ENCODE measurements at regions not wholly inside any gene's neighbourhood (a gene's known extent, or its start where the extent isn't known, plus 50 kb on each side); places are given as distances from the start of the nearest gene placed in this dataset.
"Not testable (repeated sequence)": the region's sequence is repeated elsewhere in the genome, so short reads cannot be mapped to it uniquely, and the experiment has no call there.

DNA sequence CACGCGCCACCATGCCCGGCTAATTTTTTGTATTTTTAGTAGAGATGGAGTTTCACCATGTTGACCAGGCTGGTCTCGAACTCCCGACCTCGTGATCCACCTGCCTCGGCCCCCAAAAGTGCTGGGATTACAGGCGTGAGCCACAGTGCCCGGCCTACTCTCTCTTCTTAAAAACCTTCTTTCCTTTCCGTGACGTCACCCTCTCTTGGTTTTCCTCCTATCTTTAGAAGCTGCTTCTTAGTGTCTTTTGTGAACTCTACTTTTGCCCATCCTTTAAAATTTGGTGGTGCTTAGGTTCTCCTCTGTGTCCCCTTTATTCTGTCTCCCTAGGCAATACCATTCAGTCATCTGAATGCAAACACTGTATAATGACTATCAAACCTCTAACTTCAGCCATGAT, 311.2 kb upstream of the KITLG start:
- not testable (repeated sequence) for H3K36me3 ChIP-seq (ENCODE audit: control insufficient read depth in 5 of 5, insufficient read depth in 5 of 5, low read length in 5 of 5); H3K4me3 ChIP-seq (ENCODE audit: low read depth in 1 of 5, low read length in 5 of 5); H3K9ac ChIP-seq (ENCODE audit: low read length in 5 of 5)

DNA sequence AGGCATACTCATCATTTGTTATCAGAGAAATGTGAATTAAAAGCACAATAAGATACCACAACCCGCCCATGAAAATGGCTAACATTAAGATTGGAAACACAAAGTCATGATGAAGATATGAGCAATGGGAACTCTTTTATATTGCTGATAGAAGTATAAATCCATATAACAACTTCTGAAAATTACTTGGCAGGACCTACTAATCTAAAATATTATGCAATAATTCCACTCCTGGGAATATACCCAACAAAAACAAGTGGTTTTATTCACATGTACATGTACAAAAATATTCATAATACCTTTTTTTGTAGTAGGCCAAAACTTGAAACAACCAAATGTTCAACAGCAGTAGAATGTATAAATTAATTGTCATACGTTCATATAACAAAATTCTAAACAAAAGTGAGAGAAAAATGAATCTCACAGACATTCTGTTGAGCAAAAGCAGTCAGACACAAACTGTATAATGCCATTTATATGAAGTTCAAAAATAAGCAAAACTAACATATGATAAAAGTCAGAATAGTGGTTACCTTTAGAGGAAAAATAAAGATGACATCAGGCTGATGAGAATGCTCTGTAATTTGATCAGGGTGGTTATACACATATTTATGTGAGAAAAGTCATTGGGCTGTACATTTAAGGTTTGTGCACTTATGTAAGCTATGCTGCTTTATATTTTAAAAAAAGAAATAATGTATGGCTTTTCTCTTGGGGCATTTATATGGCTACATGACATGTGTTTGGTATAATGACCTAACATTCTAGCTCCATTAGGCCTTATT, 309.2 kb upstream of the KITLG start:
- H3K27me3 ChIP-seq (ENCODE audit: control insufficient read depth in 5 of 5, insufficient read depth in 4 of 5, low read length in 5 of 5): no peaks in the 10 kb centered on the region
- no peaks in the 10 kb centered on the region for H3K9me3 ChIP-seq (ENCODE audit: control insufficient read depth in 5 of 5, low read length in 5 of 5)
- no peaks in the 10 kb centered on the region for H3K4me1 ChIP-seq (ENCODE audit: control insufficient read depth in 5 of 5, insufficient read depth in 5 of 5, low read length in 5 of 5)
- no peak overlapping the region for H3K27ac ChIP-seq (ENCODE audit: low read depth, low read length)
- no peak overlapping the region for H3K4me3 ChIP-seq (ENCODE audit: low read depth in 1 of 5, low read length in 5 of 5)
- H3K36me3 ChIP-seq (ENCODE audit: control insufficient read depth in 5 of 5, insufficient read depth in 5 of 5, low read length in 5 of 5): no peaks in the 10 kb centered on the region
- no peak overlapping the region for H3K9ac ChIP-seq (ENCODE audit: low read length in 5 of 5)

More for the DNA sequence above, 311.2 kb upstream of the KITLG start:
- H3K9me3 ChIP-seq (ENCODE audit: control insufficient read depth in 5 of 5, low read length in 5 of 5); H3K27me3 ChIP-seq (ENCODE audit: control insufficient read depth in 5 of 5, insufficient read depth in 4 of 5, low read length in 5 of 5); H3K27ac ChIP-seq (ENCODE audit: low read depth, low read length); H3K4me1 ChIP-seq (ENCODE audit: control insufficient read depth in 5 of 5, insufficient read depth in 5 of 5, low read length in 5 of 5): not testable (repeated sequence)

DNA sequence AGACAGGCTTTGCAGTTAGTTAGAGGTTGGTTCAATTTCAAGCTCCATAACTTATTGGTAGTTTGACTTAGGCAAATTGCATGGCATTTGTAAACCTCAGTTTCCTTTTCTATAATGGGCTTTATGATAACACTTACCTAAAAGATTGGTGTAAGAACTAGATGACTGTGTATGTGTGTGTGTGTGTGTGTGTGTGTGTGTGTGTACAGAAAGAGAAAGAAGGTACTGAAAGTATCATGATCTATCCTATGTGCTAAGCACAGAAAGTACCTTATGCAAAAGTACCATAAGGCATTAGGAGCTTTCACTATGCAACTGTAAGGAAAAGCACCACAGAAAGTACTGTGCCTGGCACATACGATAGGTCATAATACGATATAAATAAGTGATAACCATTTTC, 304.3 kb upstream of the KITLG start:
- H3K27ac ChIP-seq (ENCODE audit: low read depth, low read length): no peak overlapping the region

DNA sequence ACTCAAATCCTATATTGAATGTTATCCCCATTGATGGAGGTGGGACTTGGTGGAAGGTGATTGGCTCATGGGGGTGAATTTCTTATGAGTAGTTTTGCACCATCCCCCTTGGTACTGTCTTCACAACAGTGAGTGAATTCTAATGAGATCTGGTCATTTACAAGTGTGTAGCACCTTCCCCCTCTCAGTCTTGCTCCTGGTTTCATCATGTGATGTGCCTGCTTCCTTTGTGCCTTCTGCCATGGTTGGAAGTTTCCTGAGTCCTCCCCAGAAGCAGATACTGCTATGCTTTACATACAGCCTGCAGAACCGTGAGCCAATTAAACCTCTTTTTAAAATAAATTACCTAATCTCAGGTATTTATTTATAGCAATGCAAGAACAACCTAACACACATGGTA, 302.4 kb upstream of the KITLG start:
- Histone ChIP-seq H3K9ac (ENCODE audit: low read length in 5 of 5) (no peak overlapping the region), H3K4me1 (ENCODE audit: control insufficient read depth in 5 of 5, insufficient read depth in 5 of 5, low read length in 5 of 5) (no peaks in the 10 kb centered on the region), H3K27me3 (ENCODE audit: control insufficient read depth in 5 of 5, insufficient read depth in 4 of 5, low read length in 5 of 5) (no peaks in the 10 kb centered on the region), H3K4me3 (ENCODE audit: low read depth in 1 of 5, low read length in 5 of 5) (no peak overlapping the region), H3K27ac (ENCODE audit: low read depth, low read length) (no peak overlapping the region), H3K36me3 (ENCODE audit: control insufficient read depth in 5 of 5, insufficient read depth in 5 of 5, low read length in 5 of 5) (no peaks in the 10 kb centered on the region), H3K9me3 (ENCODE audit: control insufficient read depth in 5 of 5, low read length in 5 of 5) (no peaks in the 10 kb centered on the region)

More for the DNA sequence above, 304.3 kb upstream of the KITLG start:
- no peaks in the 10 kb centered on the region for H3K27me3 ChIP-seq (ENCODE audit: control insufficient read depth in 5 of 5, insufficient read depth in 4 of 5, low read length in 5 of 5)
- H3K4me3 ChIP-seq (ENCODE audit: low read depth in 1 of 5, low read length in 5 of 5): no peak overlapping the region
- H3K9me3 ChIP-seq (ENCODE audit: control insufficient read depth in 5 of 5, low read length in 5 of 5): no peaks in the 10 kb centered on the region
- no peaks in the 10 kb centered on the region for H3K36me3 ChIP-seq (ENCODE audit: control insufficient read depth in 5 of 5, insufficient read depth in 5 of 5, low read length in 5 of 5)
- H3K4me1 ChIP-seq (ENCODE audit: control insufficient read depth in 5 of 5, insufficient read depth in 5 of 5, low read length in 5 of 5): no peaks in the 10 kb centered on the region
- no peak overlapping the region for H3K9ac ChIP-seq (ENCODE audit: low read length in 5 of 5)

DNA sequence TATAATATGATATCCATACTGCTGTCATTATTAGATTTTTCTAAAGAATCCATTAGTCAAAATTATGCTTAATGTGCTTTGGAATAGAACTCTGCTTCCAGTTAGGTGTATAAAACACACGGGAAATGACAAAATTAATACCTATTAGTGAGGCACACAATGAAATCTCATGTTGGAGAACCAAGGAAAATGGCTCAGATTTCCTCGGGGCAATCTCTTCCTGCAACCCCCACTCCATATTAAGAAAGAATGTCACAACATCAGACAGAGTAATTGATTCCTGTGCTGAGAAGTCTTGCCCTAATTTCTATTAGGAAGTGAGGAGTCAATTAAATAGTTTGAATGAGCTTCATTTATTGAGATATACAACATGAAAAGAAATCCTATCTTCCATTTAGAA, 299.8 kb upstream of the KITLG start:
- H3K36me3 ChIP-seq (ENCODE audit: control insufficient read depth in 5 of 5, insufficient read depth in 5 of 5, low read length in 5 of 5): no peaks in the 10 kb centered on the region
- H3K4me1 ChIP-seq (ENCODE audit: control insufficient read depth in 5 of 5, insufficient read depth in 5 of 5, low read length in 5 of 5): no peaks in the 10 kb centered on the region
- no peak overlapping the region for H3K27ac ChIP-seq (ENCODE audit: low read depth, low read length)
- no peaks in the 10 kb centered on the region for H3K27me3 ChIP-seq (ENCODE audit: control insufficient read depth in 5 of 5, insufficient read depth in 4 of 5, low read length in 5 of 5)
- H3K9ac ChIP-seq (ENCODE audit: low read length in 5 of 5): no peak overlapping the region
- H3K9me3 ChIP-seq (ENCODE audit: control insufficient read depth in 5 of 5, low read length in 5 of 5): no peaks in the 10 kb centered on the region
- no peak overlapping the region for H3K4me3 ChIP-seq (ENCODE audit: low read depth in 1 of 5, low read length in 5 of 5)

DNA sequence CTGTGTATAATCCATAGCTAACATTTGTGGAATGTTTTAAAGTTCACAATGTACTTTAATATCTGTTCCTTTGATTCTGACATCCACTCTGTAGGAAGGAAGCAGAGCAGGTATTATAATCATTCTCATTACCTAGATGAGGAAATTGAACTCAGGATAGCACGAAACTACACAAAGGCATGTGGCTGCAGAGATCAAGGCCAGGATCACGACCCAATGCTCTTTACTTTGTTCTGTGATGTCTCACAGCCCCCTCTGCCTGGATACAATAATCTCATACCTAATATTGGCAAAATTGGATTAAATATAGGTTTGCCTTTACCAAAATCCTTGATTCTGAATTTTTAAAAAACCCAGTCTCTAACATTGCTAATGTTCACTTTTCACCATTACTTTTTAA, 298.0 kb upstream of the KITLG start:
- Histone ChIP-seq H3K27me3 (ENCODE audit: control insufficient read depth in 5 of 5, insufficient read depth in 4 of 5, low read length in 5 of 5) (no peaks in the 10 kb centered on the region), H3K4me3 (ENCODE audit: low read depth in 1 of 5, low read length in 5 of 5) (no peak overlapping the region), H3K36me3 (ENCODE audit: control insufficient read depth in 5 of 5, insufficient read depth in 5 of 5, low read length in 5 of 5) (no peaks in the 10 kb centered on the region), H3K9ac (ENCODE audit: low read length in 5 of 5) (no peak overlapping the region), H3K4me1 (ENCODE audit: control insufficient read depth in 5 of 5, insufficient read depth in 5 of 5, low read length in 5 of 5) (no peaks in the 10 kb centered on the region), H3K27ac (ENCODE audit: low read depth, low read length) (no peak overlapping the region), H3K9me3 (ENCODE audit: control insufficient read depth in 5 of 5, low read length in 5 of 5) (no peaks in the 10 kb centered on the region)

DNA sequence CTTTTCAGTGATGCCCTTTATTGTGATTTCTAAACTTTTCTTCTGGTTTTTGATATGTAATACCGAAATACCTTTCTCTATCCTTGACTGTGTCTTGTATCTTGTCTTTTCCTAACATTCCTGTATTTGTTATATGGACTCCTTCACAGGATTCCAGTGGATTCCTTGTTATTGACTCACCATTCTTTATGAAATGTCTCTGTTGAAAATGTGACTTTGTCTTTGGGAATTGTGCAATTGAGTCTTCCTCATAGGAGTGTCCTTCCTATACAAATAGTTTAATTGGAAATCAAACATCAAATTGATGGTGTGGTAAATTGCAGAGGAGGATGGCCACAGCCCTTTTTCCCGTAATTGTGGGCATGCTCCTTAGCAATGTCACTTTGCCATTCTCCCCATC, 296.6 kb upstream of the KITLG start:
- no peaks in the 10 kb centered on the region for H3K9me3 ChIP-seq (ENCODE audit: control insufficient read depth in 5 of 5, low read length in 5 of 5)
- H3K4me1 ChIP-seq (ENCODE audit: control insufficient read depth in 5 of 5, insufficient read depth in 5 of 5, low read length in 5 of 5): no peaks in the 10 kb centered on the region
- no peak overlapping the region for H3K27ac ChIP-seq (ENCODE audit: low read depth, low read length)
- no peaks in the 10 kb centered on the region for H3K27me3 ChIP-seq (ENCODE audit: control insufficient read depth in 5 of 5, insufficient read depth in 4 of 5, low read length in 5 of 5)
- no peaks in the 10 kb centered on the region for H3K36me3 ChIP-seq (ENCODE audit: control insufficient read depth in 5 of 5, insufficient read depth in 5 of 5, low read length in 5 of 5)
- no peak overlapping the region for H3K9ac ChIP-seq (ENCODE audit: low read length in 5 of 5)
- no peak overlapping the region for H3K4me3 ChIP-seq (ENCODE audit: low read depth in 1 of 5, low read length in 5 of 5)

DNA sequence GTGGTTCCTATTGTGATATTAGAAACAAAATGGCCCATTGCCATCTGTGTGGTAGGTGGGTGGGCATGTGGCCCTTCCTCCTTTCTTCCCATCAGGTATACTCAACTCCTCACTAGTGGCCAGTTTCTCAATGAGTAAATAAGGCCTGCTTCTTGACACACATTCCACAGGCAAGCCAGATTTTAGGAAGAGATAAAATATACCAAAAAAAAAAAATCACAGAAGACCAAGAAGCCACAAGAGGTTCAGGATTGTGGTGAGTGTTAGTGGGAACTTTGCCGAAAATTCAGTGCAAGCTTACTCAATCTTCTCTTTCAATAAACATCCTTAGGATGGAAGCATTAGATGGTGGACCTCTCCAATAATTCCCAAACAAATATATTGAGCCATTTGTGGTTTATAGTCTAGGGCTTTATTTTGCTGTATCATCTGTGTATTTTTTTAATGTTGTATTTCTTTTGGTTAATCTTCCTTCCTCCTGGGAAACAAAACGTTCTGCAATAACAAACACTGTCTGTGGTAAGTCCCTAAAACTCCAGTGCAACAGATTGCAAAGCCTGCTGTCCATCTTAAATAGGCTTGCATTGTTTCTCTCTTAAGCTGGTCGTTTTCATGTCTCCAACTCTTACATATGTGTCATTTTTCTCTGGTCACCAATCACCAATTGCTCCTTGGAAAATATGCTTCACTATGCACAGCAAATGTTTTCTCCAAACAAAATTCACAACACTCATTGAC, 289.9 kb upstream of the KITLG start:
- Histone ChIP-seq H3K4me3 (ENCODE audit: low read depth in 1 of 5, low read length in 5 of 5) (no peak overlapping the region), H3K27ac (ENCODE audit: low read depth, low read length) (no peak overlapping the region), H3K9me3 (ENCODE audit: control insufficient read depth in 5 of 5, low read length in 5 of 5) (no peaks in the 10 kb centered on the region), H3K36me3 (ENCODE audit: control insufficient read depth in 5 of 5, insufficient read depth in 5 of 5, low read length in 5 of 5) (no peaks in the 10 kb centered on the region), H3K9ac (ENCODE audit: low read length in 5 of 5) (no peak overlapping the region), H3K4me1 (ENCODE audit: control insufficient read depth in 5 of 5, insufficient read depth in 5 of 5, low read length in 5 of 5) (peaks cover 0 to 7% (median 2%) of the 10 kb centered on the region in 5 donors), H3K27me3 (ENCODE audit: control insufficient read depth in 5 of 5, insufficient read depth in 4 of 5, low read length in 5 of 5) (no peaks in the 10 kb centered on the region)

DNA sequence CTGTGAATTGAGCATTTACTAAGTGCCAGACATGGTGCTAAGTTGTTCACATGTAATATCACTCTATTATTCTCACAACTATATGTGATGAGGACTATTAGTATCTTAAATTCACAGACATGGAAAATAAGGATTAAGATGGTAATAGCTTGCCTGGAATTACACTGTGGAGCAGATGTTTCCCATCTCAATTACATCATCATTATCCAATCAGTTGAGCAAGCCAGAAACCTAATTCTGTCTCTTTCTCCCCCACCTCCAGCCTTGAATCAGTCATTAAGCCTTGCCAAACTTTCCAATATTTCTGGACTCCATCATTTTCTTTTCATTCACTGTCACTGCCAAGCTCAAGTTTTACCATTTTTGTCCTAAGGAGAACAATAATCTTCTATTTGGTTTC, 287.8 kb upstream of the KITLG start:
- no peak overlapping the region for H3K4me3 ChIP-seq (ENCODE audit: low read depth in 1 of 5, low read length in 5 of 5)
- H3K9ac ChIP-seq (ENCODE audit: low read length in 5 of 5): no peak overlapping the region
- no peaks in the 10 kb centered on the region for H3K9me3 ChIP-seq (ENCODE audit: control insufficient read depth in 5 of 5, low read length in 5 of 5)
- H3K27ac ChIP-seq (ENCODE audit: low read depth, low read length): no peak overlapping the region
- peaks cover 0 to 7% (median 2%) of the 10 kb centered on the region in 5 donors for H3K4me1 ChIP-seq (ENCODE audit: control insufficient read depth in 5 of 5, insufficient read depth in 5 of 5, low read length in 5 of 5)
- no peaks in the 10 kb centered on the region for H3K36me3 ChIP-seq (ENCODE audit: control insufficient read depth in 5 of 5, insufficient read depth in 5 of 5, low read length in 5 of 5)
- no peaks in the 10 kb centered on the region for H3K27me3 ChIP-seq (ENCODE audit: control insufficient read depth in 5 of 5, insufficient read depth in 4 of 5, low read length in 5 of 5)

DNA sequence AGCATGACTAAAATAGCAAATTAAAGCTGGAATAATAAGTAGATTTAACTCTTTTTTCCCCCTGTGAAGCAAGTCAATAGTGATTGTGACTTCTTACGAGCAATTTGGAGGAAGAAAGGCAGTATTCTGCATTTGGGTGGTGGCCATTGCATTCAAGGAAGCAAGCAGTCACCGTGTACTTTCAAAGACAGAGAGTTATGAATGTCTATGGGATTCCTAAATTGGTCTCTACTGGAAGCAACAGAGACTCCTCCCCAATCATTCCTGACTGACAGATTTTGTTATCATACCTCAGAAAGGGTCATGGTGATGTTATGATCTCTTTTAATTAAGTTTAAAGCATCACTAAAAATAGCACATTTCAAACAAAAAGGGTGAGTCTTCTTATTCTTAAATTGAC, 287.2 kb upstream of the KITLG start:
- Histone ChIP-seq H3K27ac (ENCODE audit: low read depth, low read length) (no peak overlapping the region), H3K9me3 (ENCODE audit: control insufficient read depth in 5 of 5, low read length in 5 of 5) (no peaks in the 10 kb centered on the region), H3K27me3 (ENCODE audit: control insufficient read depth in 5 of 5, insufficient read depth in 4 of 5, low read length in 5 of 5) (no peaks in the 10 kb centered on the region), H3K4me3 (ENCODE audit: low read depth in 1 of 5, low read length in 5 of 5) (no peak overlapping the region), H3K9ac (ENCODE audit: low read length in 5 of 5) (no peak overlapping the region), H3K4me1 (ENCODE audit: control insufficient read depth in 5 of 5, insufficient read depth in 5 of 5, low read length in 5 of 5) (peaks cover 0 to 7% (median 2%) of the 10 kb centered on the region in 5 donors), H3K36me3 (ENCODE audit: control insufficient read depth in 5 of 5, insufficient read depth in 5 of 5, low read length in 5 of 5) (no peaks in the 10 kb centered on the region)
